HAP-1 (cell line): ENCODE measurements at regions not wholly inside any gene's neighbourhood (a gene's known extent, or its start where the extent isn't known, plus 50 kb on each side); places are given as distances from the start of the nearest gene placed in this dataset.
"Not testable (repeated sequence)": the region's sequence is repeated elsewhere in the genome, so short reads cannot be mapped to it uniquely, and the experiment has no call there.

ENCODE experiments used
- DNase-seq, 2 experiments: peaks; one replicate each; pipeline ENCODE4 v3.0.0-alpha.2; 2016 to 2020; ENCODE audit warnings: low spot score in 2 of 2
- H3K27me3 ChIP-seq: fragments of 250-450 bp; sonication (Bioruptor Pico); 2 replicates; pipeline ENCODE4 v1.5.1; 2020; ENCODE audit warnings: low read depth, mild to moderate bottlenecking, moderate library complexity
- H3K36me3 ChIP-seq: fragments of 250-450 bp; sonication (Bioruptor Pico); replicated peaks from 2 replicates; pipeline ENCODE4 v1.5.1; 2020; ENCODE audit warnings: mild to moderate bottlenecking
- H3K4me1 ChIP-seq: fragments of 250-450 bp; sonication (Bioruptor Pico); 2 replicates; pipeline ENCODE4 v1.5.1; 2020; ENCODE audit warnings: mild to moderate bottlenecking
- H3K4me3 ChIP-seq: fragments of 250-450 bp; sonication (Bioruptor Pico); 2 replicates; pipeline ENCODE4 v1.5.1; 2020; ENCODE audit warnings: mild to moderate bottlenecking, moderate library complexity
- H3K9me3 ChIP-seq: fragments of 250-450 bp; sonication (Bioruptor Pico); 2 replicates; pipeline ENCODE4 v1.5.1; 2020; ENCODE audit warnings: mild to moderate bottlenecking, moderate library complexity
- in situ Hi-C: fragments of 300-500 bp; cut with MboI; formaldehyde crosslinking; loops from 3 replicates; pipeline ENCODE4 v1.14.3; 2020; ENCODE audit warnings: low sequenced_read_pairs, inconsistent platforms, mixed read lengths

DNA sequence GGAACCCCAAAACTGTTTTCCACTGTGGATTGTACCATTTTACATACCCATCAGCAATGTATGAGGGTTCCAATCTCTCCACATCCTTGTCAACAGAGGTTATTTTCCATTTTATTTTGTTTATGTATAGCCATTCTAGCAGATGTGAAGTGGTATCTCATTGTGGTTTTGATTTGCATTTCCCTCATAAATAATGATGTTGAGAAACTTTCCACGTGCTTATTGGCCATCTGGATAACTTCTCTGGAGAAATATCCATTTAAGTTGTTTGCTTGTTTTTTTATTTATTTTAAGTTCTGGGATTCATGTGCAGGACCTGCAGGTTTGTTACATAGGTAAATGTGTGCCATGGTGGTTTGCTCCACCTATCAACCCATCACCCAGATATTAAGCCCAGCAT lies 280.2 kb upstream of the USP25 start:
- Histone ChIP-seq H3K36me3 (no peaks in the 10 kb centered on the region), H3K4me1 (no peaks in the 10 kb centered on the region), H3K9me3 (no peaks in the 10 kb centered on the region), H3K27me3 (no peaks in the 10 kb centered on the region), H3K4me3 (no peak overlapping the region)
- in situ Hi-C loops = no loop called here
- no peak for DNase-seq

DNA sequence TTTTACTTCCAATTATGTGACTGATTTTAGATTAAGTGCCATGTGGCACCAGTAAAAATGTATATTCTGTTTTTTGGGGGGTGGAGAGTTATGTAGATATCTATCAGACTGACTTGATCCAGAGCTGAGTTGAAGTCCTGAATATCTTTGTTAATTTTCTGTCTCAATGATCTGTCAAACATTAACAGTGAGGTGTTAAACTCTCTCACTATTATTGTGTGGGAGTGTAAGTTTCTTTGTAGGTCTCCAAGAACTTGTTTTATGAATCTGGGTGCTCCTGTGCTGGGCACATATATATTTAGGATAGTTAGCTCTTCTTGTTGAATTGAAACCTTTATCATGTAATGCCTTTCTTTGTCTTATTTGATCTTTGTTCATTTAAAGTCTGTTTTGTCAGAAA lies 276.5 kb upstream of the USP25 start:
- H3K36me3 ChIP-seq = no peaks in the 10 kb centered on the region
- H3K27me3 ChIP-seq = no peaks in the 10 kb centered on the region
- H3K9me3 ChIP-seq = no peaks in the 10 kb centered on the region
- no peaks in the 10 kb centered on the region for H3K4me1 ChIP-seq
- in situ Hi-C loops = no loop called here
- H3K4me3 ChIP-seq = no peak overlapping the region
- DNase-seq = no peak

DNA sequence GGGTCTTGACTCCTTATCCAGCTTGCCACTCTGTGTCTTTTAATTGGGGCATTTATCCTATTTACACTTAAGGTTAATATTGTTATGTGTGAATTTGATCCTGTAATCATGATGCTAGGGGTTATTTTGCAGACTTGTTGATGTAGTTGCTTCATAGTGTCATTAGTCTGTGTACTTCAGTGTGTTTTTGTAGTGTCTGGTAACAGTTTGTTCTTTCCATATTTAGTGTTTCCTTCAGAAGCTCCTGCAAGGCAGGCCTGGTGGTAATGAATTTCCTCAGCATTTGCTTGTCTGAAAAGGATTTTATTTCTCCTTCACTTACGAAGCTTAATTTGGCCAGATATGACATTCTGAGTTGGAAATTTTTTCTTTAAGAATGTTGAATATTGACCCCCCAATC lies 276.0 kb upstream of the USP25 start:
- H3K27me3 ChIP-seq, H3K4me1 ChIP-seq, H3K9me3 ChIP-seq, H3K36me3 ChIP-seq, H3K4me3 ChIP-seq, in situ Hi-C loops, DNase-seq: not testable (repeated sequence)

DNA sequence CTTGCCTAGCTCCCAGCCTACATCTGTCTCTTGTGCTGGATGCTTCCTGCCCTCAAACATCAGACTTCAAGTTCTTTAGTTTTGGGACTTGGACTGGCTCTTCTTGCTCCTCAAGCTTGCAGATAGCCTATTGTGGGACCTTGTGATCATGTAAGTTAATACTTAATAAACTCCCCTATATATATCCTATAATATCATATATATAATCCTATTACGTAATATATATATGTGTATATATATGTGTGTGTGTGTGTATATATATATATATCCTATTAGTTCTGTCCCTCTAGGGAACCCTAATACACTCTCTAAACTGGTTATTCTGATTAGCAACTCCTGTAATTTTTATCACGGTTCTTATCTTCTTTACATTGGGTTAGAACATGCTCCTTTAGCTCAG lies 274.9 kb upstream of the USP25 start:
- H3K4me1 ChIP-seq, H3K4me3 ChIP-seq, in situ Hi-C loops, H3K36me3 ChIP-seq, DNase-seq, H3K9me3 ChIP-seq, H3K27me3 ChIP-seq: not testable (repeated sequence)

DNA sequence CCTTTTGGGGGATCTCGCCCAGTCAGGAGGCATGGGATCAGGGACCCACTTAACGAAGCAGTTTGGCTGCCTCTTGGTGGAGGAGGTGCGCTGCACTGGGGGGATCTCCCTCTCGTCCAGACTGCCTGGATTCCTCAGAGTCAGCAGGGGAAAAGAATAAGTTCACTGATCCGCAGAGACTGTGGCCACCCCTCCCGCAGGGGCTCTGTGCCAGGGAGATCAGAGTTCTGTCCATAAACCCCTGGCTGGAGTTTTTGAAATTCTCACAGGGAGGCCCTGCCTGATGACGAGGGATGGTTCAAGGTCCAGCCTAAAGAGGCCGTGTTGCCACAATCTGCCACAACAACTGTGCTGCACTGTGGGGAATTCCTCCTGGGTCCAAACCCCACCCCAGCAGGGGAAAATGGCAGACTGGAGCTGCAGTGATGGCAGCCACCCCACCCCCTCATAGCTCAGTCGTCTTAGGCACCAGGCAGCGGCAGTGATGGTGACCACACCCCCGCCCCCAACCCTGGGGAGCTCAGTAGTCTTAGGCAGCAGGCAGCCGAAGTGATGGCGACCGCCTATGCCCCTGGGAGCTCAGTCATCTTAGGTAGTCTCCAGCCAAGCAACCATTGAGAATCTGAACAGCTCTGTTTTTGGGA lies 273.8 kb upstream of the USP25 start:
- Histone ChIP-seq H3K36me3 (no peaks in the 10 kb centered on the region), H3K9me3 (no peaks in the 10 kb centered on the region), H3K4me1 (no peaks in the 10 kb centered on the region), H3K27me3 (no peaks in the 10 kb centered on the region), H3K4me3 (no peak overlapping the region)
- DNase-seq = no peak
- in situ Hi-C loops = no loop called here

DNA sequence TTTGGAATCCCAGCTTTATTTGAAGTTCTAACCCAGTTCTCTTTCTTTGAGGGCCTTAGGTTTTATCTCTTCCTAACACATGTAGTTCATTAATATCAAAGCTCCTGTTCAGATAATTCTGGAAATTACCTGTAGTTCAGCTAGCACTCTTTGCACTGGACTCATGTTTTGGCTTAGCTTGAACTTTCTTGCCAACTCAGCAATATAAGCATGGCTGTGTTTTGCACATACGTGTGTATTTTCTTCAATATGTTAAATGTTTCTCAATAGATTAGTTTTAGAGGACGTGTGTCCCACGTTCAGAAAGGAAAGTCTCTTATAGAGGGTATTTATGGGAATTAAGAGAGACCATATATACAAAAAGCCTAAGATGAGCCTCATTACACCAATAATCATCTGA lies 271.8 kb upstream of the USP25 start:
- Histone ChIP-seq H3K4me1 (no peaks in the 10 kb centered on the region), H3K9me3 (no peaks in the 10 kb centered on the region), H3K4me3 (no peak overlapping the region), H3K27me3 (no peaks in the 10 kb centered on the region), H3K36me3 (no peaks in the 10 kb centered on the region)
- in situ Hi-C loops = no loop called here
- DNase-seq = no peak

DNA sequence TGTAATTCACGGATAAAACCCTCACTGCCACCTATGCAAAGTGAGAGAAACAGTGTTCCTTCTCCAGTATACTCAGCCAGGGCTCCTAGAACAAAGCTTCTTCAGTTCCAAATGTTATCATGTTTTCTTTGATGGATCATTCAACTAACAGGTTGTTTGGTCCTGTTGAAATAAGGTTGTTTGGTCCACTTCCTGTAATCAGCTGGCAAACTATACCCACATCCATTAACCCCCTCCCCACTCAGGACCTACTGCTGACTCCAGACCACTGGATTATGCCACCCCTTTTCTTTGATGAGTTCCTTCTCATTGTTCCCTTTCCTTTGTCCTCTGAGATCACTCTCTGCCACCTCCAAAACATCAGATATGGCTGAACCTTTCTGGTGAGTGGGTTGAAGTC lies 267.7 kb upstream of the USP25 start:
- no peaks in the 10 kb centered on the region for H3K36me3 ChIP-seq
- H3K27me3 ChIP-seq = no peaks in the 10 kb centered on the region
- DNase-seq = no peak
- no peak overlapping the region for H3K4me3 ChIP-seq
- no peaks in the 10 kb centered on the region for H3K9me3 ChIP-seq
- in situ Hi-C loops = no loop called here
- H3K4me1 ChIP-seq = no peaks in the 10 kb centered on the region

DNA sequence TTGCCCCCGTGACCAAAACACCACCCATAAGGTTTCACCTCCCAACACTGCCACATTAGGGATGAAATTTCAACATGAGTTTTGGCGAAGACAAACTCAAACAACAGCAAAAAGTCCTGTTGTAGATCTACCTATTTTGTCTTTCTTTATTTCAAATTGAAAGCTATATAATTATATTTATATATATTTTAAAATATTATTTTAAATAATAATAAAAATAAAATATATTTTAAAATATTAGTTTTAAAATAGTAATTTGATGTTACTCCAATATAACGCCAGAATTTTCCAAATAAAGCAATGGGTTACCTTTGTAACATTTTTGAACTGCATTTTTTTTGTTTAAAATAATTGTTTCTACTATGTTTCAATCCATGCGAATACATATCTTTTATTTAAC lies 263.5 kb upstream of the USP25 start:
- Histone ChIP-seq H3K36me3 (no peaks in the 10 kb centered on the region), H3K4me3 (no peak overlapping the region), H3K4me1 (no peaks in the 10 kb centered on the region), H3K27me3 (no peaks in the 10 kb centered on the region), H3K9me3 (no peaks in the 10 kb centered on the region)
- in situ Hi-C loops = no loop called here
- no peak for DNase-seq

DNA sequence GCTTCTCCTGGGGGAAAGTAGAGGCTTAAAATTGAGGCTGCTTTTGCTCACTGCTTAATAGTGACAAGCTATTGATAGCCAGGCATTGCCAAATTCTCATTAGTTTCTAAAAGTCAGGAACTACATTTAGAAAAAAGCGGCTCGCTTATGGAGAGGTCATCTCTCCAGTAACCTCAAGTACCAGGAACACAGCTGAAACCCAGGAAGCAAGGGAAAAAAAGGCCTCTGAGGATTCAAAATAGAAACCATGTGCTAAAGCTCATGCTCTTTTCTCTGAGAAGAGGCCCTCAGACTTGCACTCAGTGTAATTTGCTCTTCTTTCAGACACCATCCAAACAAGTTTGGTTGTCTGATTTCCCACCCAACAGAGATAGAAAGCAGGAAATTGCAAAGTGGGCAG lies 261.4 kb upstream of the USP25 start:
- H3K9me3 ChIP-seq = no peaks in the 10 kb centered on the region
- no peaks in the 10 kb centered on the region for H3K4me1 ChIP-seq
- no peaks in the 10 kb centered on the region for H3K36me3 ChIP-seq
- H3K4me3 ChIP-seq = no peak overlapping the region
- no peak for DNase-seq
- in situ Hi-C loops = no loop called here
- H3K27me3 ChIP-seq = no peaks in the 10 kb centered on the region

DNA sequence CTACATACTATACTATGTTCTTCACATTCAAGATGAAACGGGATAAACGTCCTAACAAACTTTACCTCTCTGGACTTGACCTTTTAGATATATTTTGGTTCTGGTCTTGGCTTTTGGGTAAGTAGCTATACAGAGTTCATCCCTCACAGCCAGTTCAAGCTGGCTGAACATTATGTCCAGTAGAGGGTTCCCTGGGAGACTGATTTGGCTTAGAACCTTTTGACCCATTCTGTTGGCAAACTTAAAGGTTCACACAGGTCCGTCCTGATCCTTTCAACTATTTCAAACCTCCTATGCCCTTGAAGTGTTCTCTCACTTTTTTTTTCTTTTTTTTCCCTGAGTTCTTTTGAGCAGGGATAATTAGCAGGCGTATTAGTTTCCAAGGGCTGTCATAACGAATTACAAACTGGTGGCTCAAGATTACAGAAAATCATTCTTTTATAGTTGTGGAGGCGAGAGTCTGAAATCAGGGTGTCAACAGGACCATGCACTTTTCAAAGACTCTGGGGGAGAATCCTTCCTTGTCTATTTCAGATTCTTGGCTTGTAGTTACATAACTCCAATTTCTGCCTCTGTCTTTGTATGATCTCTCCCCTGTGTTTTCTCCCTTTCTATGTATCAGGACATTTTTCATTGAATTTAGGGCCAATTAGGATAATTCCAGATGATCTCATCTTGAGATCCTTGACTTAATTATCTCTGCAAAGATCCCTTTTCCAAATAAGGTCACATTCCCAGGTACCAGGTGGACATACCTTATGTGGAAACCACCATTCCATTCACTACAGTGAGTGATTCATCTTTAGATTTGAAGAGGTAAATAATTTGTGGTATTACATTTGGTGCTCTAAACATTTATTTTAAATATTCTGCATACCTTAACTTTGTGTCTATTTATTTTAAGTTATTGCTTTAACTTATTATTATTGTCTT lies 257.4 kb upstream of the USP25 start:
- Histone ChIP-seq H3K4me1 (no peaks in the 10 kb centered on the region), H3K36me3 (no peaks in the 10 kb centered on the region), H3K27me3 (no peaks in the 10 kb centered on the region), H3K9me3 (no peaks in the 10 kb centered on the region), H3K4me3 (no peak overlapping the region)
- no peak for DNase-seq
- in situ Hi-C loops = no loop called here

DNA sequence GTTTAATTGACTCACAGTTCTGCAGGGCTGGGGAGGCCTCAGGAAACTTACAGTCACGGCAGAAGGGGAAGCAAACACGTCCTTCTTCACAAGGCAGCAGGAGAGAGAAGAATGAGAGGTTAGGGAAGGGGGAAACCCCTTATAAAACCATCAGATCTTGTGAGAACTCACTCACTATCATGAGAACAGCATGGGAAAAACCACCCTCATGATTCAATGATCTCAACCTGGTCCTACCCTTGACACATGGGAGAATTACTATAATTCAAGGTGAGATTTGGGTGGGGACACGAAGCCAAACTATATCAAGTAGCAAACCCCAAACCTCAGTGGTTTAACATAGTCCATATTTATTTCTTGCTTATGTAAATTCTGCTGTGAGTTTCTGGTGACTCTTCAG lies 252.0 kb upstream of the USP25 start:
- not testable (repeated sequence) for H3K36me3 ChIP-seq, DNase-seq, H3K4me3 ChIP-seq, H3K27me3 ChIP-seq, H3K4me1 ChIP-seq, H3K9me3 ChIP-seq
- in situ Hi-C loops = loop anchor here (25.0 kb wide), 1 partner anchor 1215 kb away; no protein-coding TSS in a partner anchor

DNA sequence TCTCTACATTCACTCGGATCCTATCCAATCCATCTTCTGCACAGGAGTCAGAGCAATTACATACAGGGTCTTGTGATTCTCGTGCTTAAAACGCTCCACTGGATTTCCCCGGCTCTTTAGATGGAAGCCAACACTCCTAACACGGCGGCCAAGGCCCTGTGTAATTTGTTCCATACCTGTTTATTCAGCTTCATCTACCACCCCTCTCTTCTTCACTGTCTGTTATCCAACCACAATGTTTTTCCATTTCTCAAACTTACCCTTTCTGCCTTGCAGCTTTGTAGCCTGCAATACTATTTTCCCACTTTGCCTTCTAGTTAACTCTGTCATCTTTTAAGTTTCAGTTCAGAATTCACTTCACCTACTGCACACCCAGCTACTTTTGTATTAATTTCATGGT lies 249.6 kb upstream of the USP25 start:
- no peaks in the 10 kb centered on the region for H3K4me1 ChIP-seq
- in situ Hi-C loops = loop anchor here (25.0 kb wide), 1 partner anchor 1218 kb away; no protein-coding TSS in a partner anchor
- no peak for DNase-seq
- no peaks in the 10 kb centered on the region for H3K36me3 ChIP-seq
- H3K4me3 ChIP-seq = no peak overlapping the region
- peaks cover 2% of the 10 kb centered on the region; the same call in 1 of the 2 replicates for H3K27me3 ChIP-seq
- H3K9me3 ChIP-seq = no peaks in the 10 kb centered on the region

DNA sequence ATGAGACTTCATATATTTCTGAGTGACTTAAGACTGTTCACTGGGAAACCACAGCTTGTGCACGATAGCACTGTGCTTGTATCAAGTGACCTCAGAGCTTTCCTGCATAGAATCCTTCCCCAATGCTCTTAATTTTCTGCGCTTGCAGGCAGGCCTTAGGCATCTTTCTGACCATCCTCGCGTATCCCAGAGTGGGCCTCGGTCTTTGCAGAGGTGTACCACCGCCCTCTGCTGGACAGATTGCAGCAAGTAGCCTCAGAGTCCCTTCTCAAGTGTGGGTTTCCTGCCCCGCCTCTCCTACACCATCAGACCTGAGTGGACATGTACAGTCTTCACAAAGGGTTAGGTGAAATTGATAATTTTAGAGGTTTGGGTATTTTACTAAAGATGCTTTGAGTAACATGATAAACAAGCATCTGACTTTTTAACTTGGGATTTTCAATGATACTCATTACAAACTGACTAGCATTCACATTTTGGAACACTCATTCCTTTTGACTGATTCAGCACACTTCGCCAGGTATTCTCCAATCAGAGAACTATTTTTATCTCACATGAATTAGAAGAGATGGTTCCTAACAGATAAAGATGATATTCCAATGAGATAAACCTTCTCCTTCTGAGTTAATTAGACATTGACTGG lies 246.5 kb upstream of the USP25 start:
- Histone ChIP-seq H3K4me1 (no peaks in the 10 kb centered on the region), H3K9me3 (no peaks in the 10 kb centered on the region), H3K4me3 (no peak overlapping the region), H3K27me3 (peaks cover 2% of the 10 kb centered on the region; the same call in 1 of the 2 replicates), H3K36me3 (no peaks in the 10 kb centered on the region)
- DNase-seq = peak; percentile 75 to 86
- in situ Hi-C loops = loop anchor here (25.0 kb wide), 1 partner anchor 1221 kb away; no protein-coding TSS in a partner anchor
